Stimulated activated CD4-positive, alpha-beta T cell treated with anti-CD3 and anti-CD28 coated beads, Interleukin-4, amount 100 ng/mL, for 4 hours (primary cell): ENCODE measurements at regions not wholly inside any gene's neighbourhood (a gene's known extent, or its start where the extent isn't known, plus 50 kb on each side); places are given as distances from the start of the nearest gene placed in this dataset.

Source experiments
- DNase-seq, 2 experiments: peaks; one replicate each; pipeline ENCODE4 v3.0.0-alpha.2; 2020

GRCh38 chrX:20420058-20420457 lies 153.3 kb upstream of the RPS6KA3 start:
- no peak for DNase-seq

GRCh38 chrX:20418379-20419150 lies 151.9 kb upstream of the RPS6KA3 start:
- no peak for DNase-seq

- no peak for DNase-seq
These were observed 148.2 kb upstream of the RPS6KA3 start for GRCh38 chrX:20414762-20415445.

- no peak for DNase-seq
These were observed 147.4 kb upstream of the RPS6KA3 start for GRCh38 chrX:20414066-20414465.

GRCh38 chrX:20412871-20413486 lies 146.3 kb upstream of the RPS6KA3 start:
- DNase-seq, result peak in 1 of 2 experiments; percentile 27

GRCh38 chrX:20410540-20410939 lies 143.8 kb upstream of the RPS6KA3 start:
- DNase-seq, result no peak

- DNase-seq, result no peak
These were observed 143.3 kb upstream of the RPS6KA3 start for GRCh38 chrX:20409991-20410390.

GRCh38 chrX:20402956-20403355 lies 136.2 kb upstream of the RPS6KA3 start:
- no peak for DNase-seq

- no peak for DNase-seq
These were observed 133.2 kb upstream of the RPS6KA3 start for GRCh38 chrX:20399728-20400414.

- no peak for DNase-seq
These were observed 130.9 kb upstream of the RPS6KA3 start for GRCh38 chrX:20397587-20397986.

- DNase-seq, result no peak
These were observed 127.7 kb upstream of the RPS6KA3 start for GRCh38 chrX:20394451-20394850.

GRCh38 chrX:20393944-20394343 lies 127.2 kb upstream of the RPS6KA3 start:
- DNase-seq, result no peak

GRCh38 chrX:20388594-20388993 lies 121.9 kb upstream of the RPS6KA3 start:
- no peak for DNase-seq

- no peak for DNase-seq
These were observed 116.8 kb upstream of the RPS6KA3 start for GRCh38 chrX:20383477-20383876.

- DNase-seq, result no peak
These were observed 116.0 kb upstream of the RPS6KA3 start for GRCh38 chrX:20382518-20383297.

- no peak for DNase-seq
These were observed 115.4 kb upstream of the RPS6KA3 start for GRCh38 chrX:20382082-20382481.

- DNase-seq, result no peak
These were observed 111.7 kb upstream of the RPS6KA3 start for GRCh38 chrX:20378233-20378920.

- no peak for DNase-seq
These were observed 108.3 kb upstream of the RPS6KA3 start for GRCh38 chrX:20374900-20375438.

- no peak for DNase-seq
These were observed 107.7 kb upstream of the RPS6KA3 start for GRCh38 chrX:20374450-20374849.

GRCh38 chrX:20373063-20373462 lies 106.4 kb upstream of the RPS6KA3 start:
- no peak for DNase-seq

- DNase-seq, result no peak
These were observed 105.8 kb upstream of the RPS6KA3 start for GRCh38 chrX:20372533-20372932.

GRCh38 chrX:20369468-20369867 lies 102.8 kb upstream of the RPS6KA3 start:
- DNase-seq, result no peak
